ENCODE measurements at regions not wholly inside any gene's neighbourhood (a gene's known extent, or its start where the extent isn't known, plus 50 kb on each side); places are given as distances from the start of the nearest gene placed in this dataset.

GRCh38 chr11:32333320-32333991 is 101.9 kb downstream of the WT1 start:
- TF ChIP-seq CTCF (conservative IDR thresholded peaks at IDR 0.05) (no peak), EZH2 (IDR thresholded peaks at IDR 0.05; ENCODE audit: low read depth) (no peak)

Measured in PC-9 (cell line).